HG02588 (cell line): ENCODE measurements at regions not wholly inside any gene's neighbourhood (a gene's known extent, or its start where the extent isn't known, plus 50 kb on each side); places are given as distances from the start of the nearest gene placed in this dataset.
"Not testable (repeated sequence)": the region's sequence is repeated elsewhere in the genome, so short reads cannot be mapped to it uniquely, and the experiment has no call there.

Experiments
- ATAC-seq: cut with Tn5 transposase; IDR thresholded peaks from one replicate; pipeline ENCODE4 v1.9.1; 2021; ENCODE audit warnings: mild to moderate bottlenecking, moderate library complexity; ENCODE audit not compliant: unreplicated experiment

DNA sequence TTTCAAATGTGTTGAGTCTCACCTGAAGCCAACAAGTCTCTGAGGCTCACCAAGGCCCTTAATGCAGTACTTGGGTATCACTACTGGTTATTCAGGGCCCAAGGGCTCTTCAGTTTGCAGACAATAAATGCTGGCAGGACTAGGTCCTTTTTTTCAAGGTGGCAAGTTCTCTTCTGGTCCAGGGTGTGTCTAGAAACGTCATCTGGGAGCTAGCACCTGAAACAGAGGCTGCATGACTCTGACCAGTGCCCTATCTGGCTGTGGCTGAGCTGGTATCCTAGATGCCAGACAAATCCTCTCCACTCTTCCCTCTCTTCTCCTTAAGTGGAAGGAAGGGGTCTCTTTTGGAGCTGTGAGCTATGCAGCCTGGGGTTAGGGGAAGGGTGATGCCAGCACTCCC lies 276.8 kb downstream of the PYDC2 start:
- ATAC-seq: no peak

- ATAC-seq: no peak
These were observed 279.7 kb downstream of the PYDC2 start for GRCh38 chr3:191740712-191741111.

GRCh38 chr3:191741847-191742350 lies 280.9 kb downstream of the PYDC2 start:
- not testable (repeated sequence) for ATAC-seq

DNA sequence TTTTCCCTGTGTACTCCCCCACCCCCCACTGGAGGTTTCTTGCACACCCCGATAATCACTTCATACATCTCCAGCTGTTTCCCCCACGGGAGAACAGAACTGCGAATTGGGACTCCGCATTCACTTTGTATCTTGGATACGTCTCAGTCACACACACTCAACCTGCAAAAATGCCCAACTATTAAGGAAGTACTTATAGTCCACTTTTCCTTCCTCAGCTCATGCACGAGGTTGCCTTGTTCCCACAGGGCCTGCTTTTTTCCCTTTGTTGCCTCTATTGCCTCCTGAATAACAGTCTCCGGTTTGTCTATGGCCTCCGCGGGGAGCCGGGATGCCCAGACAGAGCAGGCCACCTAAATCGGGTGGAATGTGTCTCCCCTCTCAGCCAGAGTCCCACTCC lies 282.3 kb downstream of the PYDC2 start:
- ATAC-seq: no peak

DNA sequence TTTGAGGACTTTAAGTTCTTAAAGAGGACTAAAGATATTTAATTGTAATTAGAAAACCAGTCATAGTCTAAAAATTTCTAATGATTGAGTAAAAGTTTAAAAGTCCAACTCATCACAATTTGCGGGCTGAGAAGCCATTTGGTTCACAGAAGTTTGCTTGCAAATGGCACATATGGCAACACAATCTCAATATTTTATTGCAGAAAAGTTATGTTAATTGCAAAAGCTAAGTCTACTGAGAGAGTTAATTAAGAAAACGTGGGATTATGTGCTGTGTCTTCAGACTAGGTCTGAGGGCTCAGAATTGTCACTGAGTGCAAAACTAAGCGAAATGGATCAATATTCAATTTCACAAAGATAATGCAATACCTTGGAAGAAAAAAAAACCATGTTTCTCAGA lies 289.7 kb downstream of the PYDC2 start:
- ATAC-seq: no peak

DNA sequence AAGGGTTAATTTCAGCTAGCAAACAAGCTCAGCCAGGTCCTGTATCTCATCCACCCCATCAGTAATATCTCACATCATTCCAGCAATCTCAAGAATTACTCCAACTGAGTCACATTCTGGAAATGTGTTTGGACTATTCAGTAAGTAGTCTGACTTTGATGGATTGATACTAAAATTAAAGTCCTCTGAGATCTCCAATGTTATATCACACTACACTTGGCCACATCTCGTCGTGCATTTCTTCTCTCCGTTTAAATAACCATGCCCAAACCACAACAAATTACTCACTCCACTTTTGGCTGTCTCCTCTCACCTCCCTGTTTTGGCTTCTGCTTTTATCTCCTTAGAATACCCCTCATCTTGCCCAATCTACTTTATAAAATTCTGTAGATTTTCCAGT lies 292.2 kb downstream of the PYDC2 start:
- ATAC-seq: no peak

GRCh38 chr3:191761906-191762305 lies 300.9 kb downstream of the PYDC2 start:
- no peak for ATAC-seq

- no peak for ATAC-seq
These were observed 301.5 kb downstream of the PYDC2 start for GRCh38 chr3:191762323-191762960.

DNA sequence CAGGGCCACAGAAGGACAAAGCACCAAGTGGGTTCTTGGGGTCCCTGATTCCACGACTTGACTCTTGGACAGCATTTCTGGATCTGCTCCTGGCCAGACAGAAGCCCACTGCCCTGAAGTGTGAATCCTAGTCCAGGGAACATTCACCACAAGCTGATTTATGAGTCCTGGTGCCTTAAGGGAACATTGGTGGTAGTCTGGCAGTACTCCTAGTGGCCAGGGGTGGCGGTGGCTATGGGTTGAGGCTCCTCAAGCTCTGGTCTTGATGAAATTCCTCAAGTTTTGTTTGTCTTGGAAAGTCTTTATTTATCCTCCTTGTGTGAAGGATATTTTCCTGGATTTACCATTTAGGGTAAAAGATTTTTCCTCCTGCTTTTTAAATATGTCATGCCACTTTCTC lies 307.5 kb downstream of the PYDC2 start:
- no peak for ATAC-seq

DNA sequence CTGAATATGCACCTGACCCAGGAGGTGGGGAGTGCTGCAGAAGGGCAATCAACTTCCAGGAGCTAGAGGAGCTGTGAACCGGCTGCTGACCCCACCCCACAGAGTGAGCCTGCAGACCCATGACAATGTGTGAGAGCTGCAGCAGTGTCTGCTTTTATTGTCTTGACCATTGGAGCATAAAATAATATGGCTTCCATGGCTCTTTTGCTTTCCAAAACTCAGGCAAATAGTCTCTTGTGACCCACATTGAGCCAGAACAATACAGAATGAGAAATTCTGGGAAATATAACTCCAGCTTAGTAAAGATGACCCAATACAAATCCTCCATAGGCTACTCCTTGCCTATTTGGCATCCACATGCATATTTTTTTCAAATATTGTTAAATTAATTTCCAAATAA lies 309.6 kb downstream of the PYDC2 start:
- ATAC-seq: no peak

DNA sequence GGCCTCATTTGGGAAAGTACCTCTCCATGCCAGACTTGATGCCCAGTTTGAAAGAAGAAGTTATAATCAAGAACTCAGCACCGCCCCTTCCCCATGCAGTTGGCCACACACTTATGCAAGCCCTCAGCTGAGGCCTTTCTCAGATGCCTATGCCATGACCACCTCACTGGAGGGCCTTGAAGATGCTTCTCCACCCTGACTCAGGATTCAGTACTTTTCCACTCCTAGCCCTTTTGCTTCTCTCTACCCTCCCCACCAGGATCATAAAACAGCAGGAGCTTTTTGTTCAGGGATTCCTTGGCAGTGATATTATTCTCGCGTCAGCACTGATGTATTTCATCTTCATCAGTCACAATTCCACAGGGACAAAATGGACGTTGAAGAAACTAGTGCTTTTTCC lies 313.5 kb downstream of the PYDC2 start:
- ATAC-seq: no peak

- ATAC-seq: no peak
These were observed 314.7 kb downstream of the PYDC2 start for GRCh38 chr3:191775451-191776233.

DNA sequence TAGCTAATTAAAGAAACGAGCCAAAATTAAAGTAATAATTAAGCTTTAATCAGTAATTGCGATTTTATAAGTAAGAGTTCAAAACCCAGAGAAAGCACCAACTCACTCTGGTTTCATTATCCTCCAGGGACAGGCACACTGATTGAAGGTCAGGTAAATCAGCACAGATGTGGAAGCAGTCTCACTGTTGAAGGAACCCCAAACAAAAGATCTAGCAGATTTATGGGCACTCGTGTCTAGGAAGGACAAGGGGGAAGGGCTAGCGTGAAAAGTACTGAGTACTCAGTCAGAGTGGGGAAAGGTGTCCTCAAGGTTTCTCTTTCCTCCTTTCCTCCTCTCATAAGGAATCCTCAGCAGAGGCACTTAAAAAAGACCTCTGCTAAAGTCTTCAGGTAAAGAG lies 320.1 kb downstream of the PYDC2 start:
- no peak for ATAC-seq

DNA sequence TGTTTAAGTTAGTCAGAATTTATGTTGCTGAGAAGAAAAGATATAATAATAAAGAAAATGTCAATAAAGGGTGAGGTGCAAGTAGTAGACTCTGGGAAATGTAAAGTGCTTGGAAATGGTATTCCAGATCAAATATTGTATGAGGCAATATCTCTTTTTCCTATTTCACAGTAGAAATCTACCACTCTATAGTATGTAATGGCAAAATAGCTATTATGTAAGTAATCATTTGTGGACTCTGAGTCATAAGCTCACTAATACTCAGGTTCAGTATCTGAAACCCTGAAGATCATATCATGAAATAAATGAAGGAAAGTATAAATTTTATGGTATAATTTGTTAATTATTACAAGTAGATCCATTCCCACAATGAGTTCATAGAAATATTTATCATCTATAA lies 322.1 kb downstream of the PYDC2 start:
- ATAC-seq: no peak

GRCh38 chr3:191790934-191791333 lies 330.0 kb downstream of the PYDC2 start:
- no peak for ATAC-seq

GRCh38 chr3:191792580-191792979 lies 331.6 kb downstream of the PYDC2 start:
- no peak for ATAC-seq

DNA sequence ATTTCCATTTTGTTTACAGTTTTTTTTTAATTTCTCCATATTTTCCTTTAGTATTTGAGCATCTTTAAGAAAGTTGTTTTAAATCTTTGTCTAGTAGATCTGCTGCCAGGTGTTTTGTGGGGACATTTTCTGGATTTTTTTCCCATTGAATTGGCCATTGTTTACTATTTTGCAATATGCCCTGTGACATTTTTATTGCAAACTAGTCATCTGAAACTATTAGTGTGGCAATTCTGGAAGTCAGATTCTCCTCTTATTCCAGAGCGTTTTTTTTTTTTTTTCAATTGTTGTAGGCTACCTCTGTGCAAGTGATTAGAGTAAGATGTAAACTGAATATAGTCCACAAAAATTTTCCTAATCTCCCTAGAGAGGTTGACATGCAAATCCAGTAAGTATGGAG lies 334.2 kb downstream of the PYDC2 start:
- no peak for ATAC-seq

- ATAC-seq: no peak
These were observed 336.3 kb downstream of the PYDC2 start for GRCh38 chr3:191797271-191797670.

- no peak for ATAC-seq
These were observed 341.7 kb downstream of the PYDC2 start for GRCh38 chr3:191802671-191803070.

DNA sequence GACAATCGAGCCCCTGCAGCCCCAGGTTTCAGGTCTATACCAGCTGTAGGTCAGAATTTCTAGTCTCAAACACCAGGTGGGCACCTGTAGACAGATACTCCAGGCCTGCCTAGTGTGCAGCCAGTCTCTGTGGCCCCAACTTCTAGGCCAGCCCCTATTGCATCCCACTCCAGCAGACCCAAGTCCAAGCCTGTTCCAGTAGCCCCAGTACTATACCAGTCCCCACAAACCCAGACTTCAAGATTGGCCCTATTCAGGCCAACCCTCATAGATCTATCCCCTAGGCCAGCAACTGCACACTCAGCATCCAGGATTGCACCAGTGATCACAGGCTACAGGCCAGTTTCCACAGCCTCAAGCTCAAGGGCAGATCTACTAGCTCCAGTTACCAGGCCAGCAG lies 344.0 kb downstream of the PYDC2 start:
- no peak for ATAC-seq

- no peak for ATAC-seq
These were observed 347.1 kb downstream of the PYDC2 start for GRCh38 chr3:191808073-191808472.

DNA sequence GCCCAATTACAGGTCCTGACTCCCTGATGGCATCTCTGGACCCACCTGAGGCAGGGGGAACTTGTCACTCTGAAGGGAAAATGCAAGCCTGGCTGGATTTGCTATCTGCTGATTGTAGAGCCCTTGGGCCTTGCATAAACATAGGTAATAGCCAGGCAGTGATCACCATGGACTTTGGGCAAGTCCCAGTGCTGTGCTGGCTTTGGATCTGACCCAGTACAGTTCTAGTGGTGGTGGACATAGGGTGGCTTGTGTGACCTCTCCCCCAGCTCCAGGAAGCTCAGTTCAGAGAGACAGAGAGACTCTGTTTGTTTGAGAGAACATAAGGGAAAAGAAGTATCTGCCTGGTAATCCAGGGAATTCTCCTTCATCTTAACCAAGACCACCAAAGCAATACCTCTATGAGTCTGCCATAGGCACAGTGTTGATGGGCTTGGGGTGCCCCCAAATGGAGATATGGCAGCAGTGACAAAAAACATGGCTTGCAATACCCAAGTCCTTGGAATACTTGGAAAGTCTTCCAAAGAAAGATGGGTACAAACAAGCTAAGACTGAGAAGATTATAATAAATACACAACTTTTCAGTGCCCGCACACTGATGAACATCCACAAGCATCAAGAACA lies 348.5 kb downstream of the PYDC2 start:
- ATAC-seq: no peak
